WTC11 (cell line): ENCODE measurements at regions not wholly inside any gene's neighbourhood (a gene's known extent, or its start where the extent isn't known, plus 50 kb on each side); places are given as distances from the start of the nearest gene placed in this dataset.

ENCODE experiments used
- ATAC-seq: fragments of 200-7000 bp; cut with Tn5 transposase; 2 replicates; pipeline ENCODE4 v1.10.0; 2021; ENCODE audit warnings: mild to moderate bottlenecking, moderate library complexity
- CTCF ChIA-PET: fragments of 300-600 bp; sonication (Branson Sonifier 250); formaldehyde crosslinking; loops from one replicate; lab custom pipeline; 2021; ENCODE audit warnings: antibody characterized with exemption; lab: Charles Lee
- POLR2A ChIA-PET: fragments of 350-600 bp; sonication (Branson Sonifier 250); formaldehyde crosslinking; loops from one replicate; lab custom pipeline; 2021; ENCODE audit warnings: antibody characterized with exemption; lab: Charles Lee
- DNase-seq: peaks from one replicate; pipeline ENCODE4 v3.0.0; 2021; ENCODE audit warnings: low spot score
- H3K27ac Mint-ChIP-seq: 2 replicates; pipeline ENCODE4 v1.8.0; 2021; ENCODE audit warnings: mixed read lengths
- H3K27me3 Mint-ChIP-seq: 2 replicates; pipeline ENCODE4 v1.8.0; 2021; ENCODE audit warnings: low read depth, mild to moderate bottlenecking, moderate library complexity, mixed read lengths
- H3K36me3 Mint-ChIP-seq: 2 replicates; pipeline ENCODE4 v1.8.0; 2021; ENCODE audit warnings: mixed read lengths
- H3K4me1 Mint-ChIP-seq: 2 replicates; pipeline ENCODE4 v1.8.0; 2022; ENCODE audit warnings: mixed read lengths
- H3K4me3 Mint-ChIP-seq: 2 replicates; pipeline ENCODE4 v1.8.0; 2021; ENCODE audit warnings: mild to moderate bottlenecking, moderate library complexity, mixed read lengths
- H3K9me3 Mint-ChIP-seq: 2 replicates; pipeline ENCODE4 v1.8.0; 2021; ENCODE audit warnings: mixed read lengths
- ESRRA ChIP-seq: sonication (generic); formaldehyde crosslinking; IDR thresholded peaks from 2 replicates; pipeline ENCODE4 v1.8.1; 2022; ENCODE audit warnings: mild to moderate bottlenecking, missing genetic modification reagents, borderline replicate concordance
- FOXP1 ChIP-seq: sonication (generic); formaldehyde crosslinking; IDR thresholded peaks from 2 replicates; pipeline ENCODE4 v1.8.0; 2022; ENCODE audit warnings: missing genetic modification reagents, mild to moderate bottlenecking, moderate library complexity, borderline replicate concordance
- MXD4 ChIP-seq: fragments of 250-450 bp; sonication (Bioruptor Pico); IDR thresholded peaks from 2 replicates; pipeline ENCODE4 v1.8.0; 2021; ENCODE audit warnings: mild to moderate bottlenecking, moderate library complexity, borderline replicate concordance
- SP1 ChIP-seq: sonication (generic); formaldehyde crosslinking; conservative IDR thresholded peaks from 2 replicates; pipeline ENCODE4 v1.8.1; 2022; ENCODE audit warnings: missing genetic modification reagents
- TF ChIP-seq, protein P1 (sequence below): fragments of 250-450 bp; sonication (Bioruptor Pico); IDR thresholded peaks from 2 replicates; pipeline ENCODE4 v1.9.0; 2021; ENCODE audit warnings: mild to moderate bottlenecking, borderline replicate concordance
- TF ChIP-seq, protein P2 (sequence below): sonication (generic); formaldehyde crosslinking; IDR thresholded peaks from 2 replicates; pipeline ENCODE4 v1.8.0; 2022; ENCODE audit warnings: mild to moderate bottlenecking, missing genetic modification reagents
- TF ChIP-seq, protein P3 (sequence below): sonication (generic); formaldehyde crosslinking; IDR thresholded peaks from 2 replicates; pipeline ENCODE4 v1.8.1; 2023; ENCODE audit warnings: mild to moderate bottlenecking, missing genetic modification reagents, moderate library complexity
- TF ChIP-seq, protein P4 (sequence below): sonication (generic); formaldehyde crosslinking; conservative IDR thresholded peaks from 2 replicates; pipeline ENCODE4 v1.8.1; 2023; ENCODE audit warnings: mild to moderate bottlenecking, low read depth, missing genetic modification reagents, moderate library complexity
- TF ChIP-seq, protein P5 (sequence below): sonication (generic); formaldehyde crosslinking; IDR thresholded peaks from 2 replicates; pipeline ENCODE4 v1.8.0; 2022; ENCODE audit warnings: mild to moderate bottlenecking, missing genetic modification reagents
- TF ChIP-seq, protein P6 (sequence below): sonication (generic); formaldehyde crosslinking; IDR thresholded peaks from 2 replicates; pipeline ENCODE4 v1.8.0; 2023; ENCODE audit warnings: mild to moderate bottlenecking, missing genetic modification reagents
- TF ChIP-seq, protein P7 (sequence below): fragments of 250-450 bp; sonication (Bioruptor Pico); IDR thresholded peaks from 2 replicates; pipeline ENCODE4 v1.8.0; 2021; ENCODE audit warnings: mild to moderate bottlenecking
- TF ChIP-seq, protein P8 (sequence below): fragments of 250-450 bp; sonication (Bioruptor Pico); IDR thresholded peaks from 2 replicates; pipeline ENCODE4 v1.9.0; 2021; ENCODE audit warnings: mild to moderate bottlenecking
- TF ChIP-seq, protein P9 (sequence below): fragments of 250-450 bp; sonication (Bioruptor Pico); IDR thresholded peaks from 2 replicates; pipeline ENCODE4 v2.1.2; 2022; ENCODE audit warnings: mild to moderate bottlenecking, moderate library complexity

DNA sequence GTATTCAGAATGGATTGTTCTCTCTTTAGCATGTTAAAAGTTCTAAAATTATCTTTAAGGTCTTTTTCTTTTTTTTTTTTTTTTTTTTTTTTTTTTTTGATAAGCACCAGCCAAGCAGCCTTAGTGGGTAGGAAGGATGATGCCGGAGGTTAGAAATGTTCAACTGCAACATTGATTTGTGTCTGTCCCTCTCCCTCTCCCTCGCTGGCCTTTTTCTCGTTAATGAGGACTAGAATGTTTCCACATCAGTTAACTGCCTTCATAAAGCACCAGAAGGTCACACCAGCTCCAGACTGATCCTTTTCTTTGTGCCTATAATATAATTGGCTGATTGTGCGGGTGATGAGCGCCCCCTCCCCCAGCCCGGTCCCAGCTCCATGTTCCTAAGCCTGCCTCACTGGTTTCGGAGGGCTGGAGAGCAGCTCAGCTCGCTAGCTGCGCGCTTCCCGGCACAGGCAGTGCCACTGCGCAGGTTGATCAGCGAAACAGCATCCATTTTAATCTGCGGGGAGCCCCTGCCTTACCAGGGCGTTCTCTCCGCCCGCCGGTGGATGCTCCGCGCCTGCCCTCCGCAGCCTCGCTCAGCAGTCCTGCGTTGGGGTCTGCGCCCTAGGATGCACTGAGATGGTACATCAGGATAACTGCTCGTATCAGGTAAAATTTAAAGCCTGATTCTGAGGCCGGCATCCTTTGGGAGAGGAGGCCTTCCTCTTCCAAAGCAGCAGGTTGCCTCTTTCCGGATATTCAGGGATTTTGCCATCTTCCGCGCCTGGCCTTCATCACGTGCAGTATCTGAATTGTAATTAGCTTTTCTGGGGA lies 148.9 kb upstream of the IL12A start, which contains the start of gene SCHIP1 (continued):
- TF ChIP-seq, protein P1, sequence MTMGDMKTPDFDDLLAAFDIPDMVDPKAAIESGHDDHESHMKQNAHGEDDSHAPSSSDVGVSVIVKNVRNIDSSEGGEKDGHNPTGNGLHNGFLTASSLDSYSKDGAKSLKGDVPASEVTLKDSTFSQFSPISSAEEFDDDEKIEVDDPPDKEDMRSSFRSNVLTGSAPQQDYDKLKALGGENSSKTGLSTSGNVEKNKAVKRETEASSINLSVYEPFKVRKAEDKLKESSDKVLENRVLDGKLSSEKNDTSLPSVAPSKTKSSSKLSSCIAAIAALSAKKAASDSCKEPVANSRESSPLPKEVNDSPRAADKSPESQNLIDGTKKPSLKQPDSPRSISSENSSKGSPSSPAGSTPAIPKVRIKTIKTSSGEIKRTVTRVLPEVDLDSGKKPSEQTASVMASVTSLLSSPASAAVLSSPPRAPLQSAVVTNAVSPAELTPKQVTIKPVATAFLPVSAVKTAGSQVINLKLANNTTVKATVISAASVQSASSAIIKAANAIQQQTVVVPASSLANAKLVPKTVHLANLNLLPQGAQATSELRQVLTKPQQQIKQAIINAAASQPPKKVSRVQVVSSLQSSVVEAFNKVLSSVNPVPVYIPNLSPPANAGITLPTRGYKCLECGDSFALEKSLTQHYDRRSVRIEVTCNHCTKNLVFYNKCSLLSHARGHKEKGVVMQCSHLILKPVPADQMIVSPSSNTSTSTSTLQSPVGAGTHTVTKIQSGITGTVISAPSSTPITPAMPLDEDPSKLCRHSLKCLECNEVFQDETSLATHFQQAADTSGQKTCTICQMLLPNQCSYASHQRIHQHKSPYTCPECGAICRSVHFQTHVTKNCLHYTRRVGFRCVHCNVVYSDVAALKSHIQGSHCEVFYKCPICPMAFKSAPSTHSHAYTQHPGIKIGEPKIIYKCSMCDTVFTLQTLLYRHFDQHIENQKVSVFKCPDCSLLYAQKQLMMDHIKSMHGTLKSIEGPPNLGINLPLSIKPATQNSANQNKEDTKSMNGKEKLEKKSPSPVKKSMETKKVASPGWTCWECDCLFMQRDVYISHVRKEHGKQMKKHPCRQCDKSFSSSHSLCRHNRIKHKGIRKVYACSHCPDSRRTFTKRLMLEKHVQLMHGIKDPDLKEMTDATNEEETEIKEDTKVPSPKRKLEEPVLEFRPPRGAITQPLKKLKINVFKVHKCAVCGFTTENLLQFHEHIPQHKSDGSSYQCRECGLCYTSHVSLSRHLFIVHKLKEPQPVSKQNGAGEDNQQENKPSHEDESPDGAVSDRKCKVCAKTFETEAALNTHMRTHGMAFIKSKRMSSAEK = no peak
- TF ChIP-seq, protein P2, sequence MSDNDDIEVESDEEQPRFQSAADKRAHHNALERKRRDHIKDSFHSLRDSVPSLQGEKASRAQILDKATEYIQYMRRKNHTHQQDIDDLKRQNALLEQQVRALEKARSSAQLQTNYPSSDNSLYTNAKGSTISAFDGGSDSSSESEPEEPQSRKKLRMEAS (CRISPR knock-in tag) = peak; percentile 61; the same call in 1 of the 2 replicates
- peak; percentile 39; the same call in 1 of the 2 replicates for TF ChIP-seq SP1 (CRISPR knock-in tag)
- TF ChIP-seq MXD4 (CRISPR knock-in tag) = no peak
- TF ChIP-seq, protein P3, sequence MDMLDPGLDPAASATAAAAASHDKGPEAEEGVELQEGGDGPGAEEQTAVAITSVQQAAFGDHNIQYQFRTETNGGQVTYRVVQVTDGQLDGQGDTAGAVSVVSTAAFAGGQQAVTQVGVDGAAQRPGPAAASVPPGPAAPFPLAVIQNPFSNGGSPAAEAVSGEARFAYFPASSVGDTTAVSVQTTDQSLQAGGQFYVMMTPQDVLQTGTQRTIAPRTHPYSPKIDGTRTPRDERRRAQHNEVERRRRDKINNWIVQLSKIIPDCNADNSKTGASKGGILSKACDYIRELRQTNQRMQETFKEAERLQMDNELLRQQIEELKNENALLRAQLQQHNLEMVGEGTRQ (CRISPR knock-in tag) = peak; percentile 58
- TF ChIP-seq, protein P4, sequence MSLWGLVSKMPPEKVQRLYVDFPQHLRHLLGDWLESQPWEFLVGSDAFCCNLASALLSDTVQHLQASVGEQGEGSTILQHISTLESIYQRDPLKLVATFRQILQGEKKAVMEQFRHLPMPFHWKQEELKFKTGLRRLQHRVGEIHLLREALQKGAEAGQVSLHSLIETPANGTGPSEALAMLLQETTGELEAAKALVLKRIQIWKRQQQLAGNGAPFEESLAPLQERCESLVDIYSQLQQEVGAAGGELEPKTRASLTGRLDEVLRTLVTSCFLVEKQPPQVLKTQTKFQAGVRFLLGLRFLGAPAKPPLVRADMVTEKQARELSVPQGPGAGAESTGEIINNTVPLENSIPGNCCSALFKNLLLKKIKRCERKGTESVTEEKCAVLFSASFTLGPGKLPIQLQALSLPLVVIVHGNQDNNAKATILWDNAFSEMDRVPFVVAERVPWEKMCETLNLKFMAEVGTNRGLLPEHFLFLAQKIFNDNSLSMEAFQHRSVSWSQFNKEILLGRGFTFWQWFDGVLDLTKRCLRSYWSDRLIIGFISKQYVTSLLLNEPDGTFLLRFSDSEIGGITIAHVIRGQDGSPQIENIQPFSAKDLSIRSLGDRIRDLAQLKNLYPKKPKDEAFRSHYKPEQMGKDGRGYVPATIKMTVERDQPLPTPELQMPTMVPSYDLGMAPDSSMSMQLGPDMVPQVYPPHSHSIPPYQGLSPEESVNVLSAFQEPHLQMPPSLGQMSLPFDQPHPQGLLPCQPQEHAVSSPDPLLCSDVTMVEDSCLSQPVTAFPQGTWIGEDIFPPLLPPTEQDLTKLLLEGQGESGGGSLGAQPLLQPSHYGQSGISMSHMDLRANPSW (CRISPR knock-in tag) = 0 out of 2 replicates have a peak, but pooled peaks have one; percentile 28
- TF ChIP-seq, protein P5, sequence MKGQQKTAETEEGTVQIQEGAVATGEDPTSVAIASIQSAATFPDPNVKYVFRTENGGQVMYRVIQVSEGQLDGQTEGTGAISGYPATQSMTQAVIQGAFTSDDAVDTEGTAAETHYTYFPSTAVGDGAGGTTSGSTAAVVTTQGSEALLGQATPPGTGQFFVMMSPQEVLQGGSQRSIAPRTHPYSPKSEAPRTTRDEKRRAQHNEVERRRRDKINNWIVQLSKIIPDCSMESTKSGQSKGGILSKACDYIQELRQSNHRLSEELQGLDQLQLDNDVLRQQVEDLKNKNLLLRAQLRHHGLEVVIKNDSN (CRISPR knock-in tag) = peak; percentile 65; the same call in 1 of the 2 replicates
- TF ChIP-seq, protein P6, sequence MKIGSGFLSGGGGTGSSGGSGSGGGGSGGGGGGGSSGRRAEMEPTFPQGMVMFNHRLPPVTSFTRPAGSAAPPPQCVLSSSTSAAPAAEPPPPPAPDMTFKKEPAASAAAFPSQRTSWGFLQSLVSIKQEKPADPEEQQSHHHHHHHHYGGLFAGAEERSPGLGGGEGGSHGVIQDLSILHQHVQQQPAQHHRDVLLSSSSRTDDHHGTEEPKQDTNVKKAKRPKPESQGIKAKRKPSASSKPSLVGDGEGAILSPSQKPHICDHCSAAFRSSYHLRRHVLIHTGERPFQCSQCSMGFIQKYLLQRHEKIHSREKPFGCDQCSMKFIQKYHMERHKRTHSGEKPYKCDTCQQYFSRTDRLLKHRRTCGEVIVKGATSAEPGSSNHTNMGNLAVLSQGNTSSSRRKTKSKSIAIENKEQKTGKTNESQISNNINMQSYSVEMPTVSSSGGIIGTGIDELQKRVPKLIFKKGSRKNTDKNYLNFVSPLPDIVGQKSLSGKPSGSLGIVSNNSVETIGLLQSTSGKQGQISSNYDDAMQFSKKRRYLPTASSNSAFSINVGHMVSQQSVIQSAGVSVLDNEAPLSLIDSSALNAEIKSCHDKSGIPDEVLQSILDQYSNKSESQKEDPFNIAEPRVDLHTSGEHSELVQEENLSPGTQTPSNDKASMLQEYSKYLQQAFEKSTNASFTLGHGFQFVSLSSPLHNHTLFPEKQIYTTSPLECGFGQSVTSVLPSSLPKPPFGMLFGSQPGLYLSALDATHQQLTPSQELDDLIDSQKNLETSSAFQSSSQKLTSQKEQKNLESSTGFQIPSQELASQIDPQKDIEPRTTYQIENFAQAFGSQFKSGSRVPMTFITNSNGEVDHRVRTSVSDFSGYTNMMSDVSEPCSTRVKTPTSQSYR (CRISPR knock-in tag) = peak; percentile 20; the same call in 1 of the 2 replicates
- 0 out of 2 replicates have a peak, but pooled peaks have one; percentile 28 for TF ChIP-seq ESRRA (CRISPR knock-in tag)
- TF ChIP-seq FOXP1 (CRISPR knock-in tag) = peak; percentile 39; the same call in 1 of the 2 replicates

DNA sequence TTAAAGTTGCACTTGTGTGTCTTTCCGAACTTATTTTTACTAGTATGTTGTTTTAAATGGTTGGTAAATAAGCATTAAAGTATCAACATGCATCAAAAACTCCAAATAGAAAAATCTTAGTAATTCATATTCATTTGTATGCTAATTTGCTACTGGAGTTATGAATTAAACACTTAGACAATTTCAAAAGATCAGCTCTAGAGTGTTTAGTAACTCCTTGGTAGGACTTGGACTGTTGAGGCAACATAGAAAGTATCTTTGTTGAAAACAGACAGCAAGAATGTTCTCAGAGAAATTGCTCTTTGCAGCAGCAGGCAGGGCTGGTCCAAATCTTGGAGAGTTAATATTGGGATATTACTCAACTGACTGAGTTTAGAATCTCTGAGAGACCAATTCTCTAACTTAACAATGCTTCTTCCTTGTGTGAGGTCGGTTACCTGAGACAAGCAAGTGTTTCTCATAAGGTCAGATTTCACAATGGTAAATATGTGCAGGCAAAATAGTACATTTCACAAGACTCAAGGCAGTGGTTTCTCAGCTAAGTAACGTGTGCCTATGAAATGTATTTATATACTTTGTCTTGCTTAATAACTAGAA lies 147.8 kb upstream of the IL12A start:
- H3K4me3 Mint-ChIP-seq = peak overlapping the region; percentile 73
- no peaks in the 10 kb centered on the region for H3K36me3 Mint-ChIP-seq
- H3K27me3 Mint-ChIP-seq = no peaks in the 10 kb centered on the region
- DNase-seq = no peak
- no peak for ATAC-seq
- ChIA-PET CTCF (interaction anchor here (1.2 to 1.6 kb wide), 3 partner anchors 12 to 142 kb away, joined by 4 to 5 read pairs (median 4); no protein-coding TSS in a partner anchor), POLR2A (interaction anchor here (1.4 kb wide), 1 partner anchor 610 kb away, joined by 3 read pairs; no protein-coding TSS in a partner anchor)
- no peak overlapping the region for H3K27ac Mint-ChIP-seq
- H3K4me1 Mint-ChIP-seq = peaks cover 46% of the 10 kb centered on the region
- H3K9me3 Mint-ChIP-seq = no peaks in the 10 kb centered on the region
- TF ChIP-seq, protein P7, sequence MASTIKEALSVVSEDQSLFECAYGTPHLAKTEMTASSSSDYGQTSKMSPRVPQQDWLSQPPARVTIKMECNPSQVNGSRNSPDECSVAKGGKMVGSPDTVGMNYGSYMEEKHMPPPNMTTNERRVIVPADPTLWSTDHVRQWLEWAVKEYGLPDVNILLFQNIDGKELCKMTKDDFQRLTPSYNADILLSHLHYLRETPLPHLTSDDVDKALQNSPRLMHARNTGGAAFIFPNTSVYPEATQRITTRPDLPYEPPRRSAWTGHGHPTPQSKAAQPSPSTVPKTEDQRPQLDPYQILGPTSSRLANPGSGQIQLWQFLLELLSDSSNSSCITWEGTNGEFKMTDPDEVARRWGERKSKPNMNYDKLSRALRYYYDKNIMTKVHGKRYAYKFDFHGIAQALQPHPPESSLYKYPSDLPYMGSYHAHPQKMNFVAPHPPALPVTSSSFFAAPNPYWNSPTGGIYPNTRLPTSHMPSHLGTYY (CRISPR knock-in tag) = no peak
- TF ChIP-seq, protein P8, sequence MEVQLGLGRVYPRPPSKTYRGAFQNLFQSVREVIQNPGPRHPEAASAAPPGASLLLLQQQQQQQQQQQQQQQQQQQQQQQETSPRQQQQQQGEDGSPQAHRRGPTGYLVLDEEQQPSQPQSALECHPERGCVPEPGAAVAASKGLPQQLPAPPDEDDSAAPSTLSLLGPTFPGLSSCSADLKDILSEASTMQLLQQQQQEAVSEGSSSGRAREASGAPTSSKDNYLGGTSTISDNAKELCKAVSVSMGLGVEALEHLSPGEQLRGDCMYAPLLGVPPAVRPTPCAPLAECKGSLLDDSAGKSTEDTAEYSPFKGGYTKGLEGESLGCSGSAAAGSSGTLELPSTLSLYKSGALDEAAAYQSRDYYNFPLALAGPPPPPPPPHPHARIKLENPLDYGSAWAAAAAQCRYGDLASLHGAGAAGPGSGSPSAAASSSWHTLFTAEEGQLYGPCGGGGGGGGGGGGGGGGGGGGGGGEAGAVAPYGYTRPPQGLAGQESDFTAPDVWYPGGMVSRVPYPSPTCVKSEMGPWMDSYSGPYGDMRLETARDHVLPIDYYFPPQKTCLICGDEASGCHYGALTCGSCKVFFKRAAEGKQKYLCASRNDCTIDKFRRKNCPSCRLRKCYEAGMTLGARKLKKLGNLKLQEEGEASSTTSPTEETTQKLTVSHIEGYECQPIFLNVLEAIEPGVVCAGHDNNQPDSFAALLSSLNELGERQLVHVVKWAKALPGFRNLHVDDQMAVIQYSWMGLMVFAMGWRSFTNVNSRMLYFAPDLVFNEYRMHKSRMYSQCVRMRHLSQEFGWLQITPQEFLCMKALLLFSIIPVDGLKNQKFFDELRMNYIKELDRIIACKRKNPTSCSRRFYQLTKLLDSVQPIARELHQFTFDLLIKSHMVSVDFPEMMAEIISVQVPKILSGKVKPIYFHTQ (CRISPR knock-in tag) = no peak
- TF ChIP-seq, protein P9, sequence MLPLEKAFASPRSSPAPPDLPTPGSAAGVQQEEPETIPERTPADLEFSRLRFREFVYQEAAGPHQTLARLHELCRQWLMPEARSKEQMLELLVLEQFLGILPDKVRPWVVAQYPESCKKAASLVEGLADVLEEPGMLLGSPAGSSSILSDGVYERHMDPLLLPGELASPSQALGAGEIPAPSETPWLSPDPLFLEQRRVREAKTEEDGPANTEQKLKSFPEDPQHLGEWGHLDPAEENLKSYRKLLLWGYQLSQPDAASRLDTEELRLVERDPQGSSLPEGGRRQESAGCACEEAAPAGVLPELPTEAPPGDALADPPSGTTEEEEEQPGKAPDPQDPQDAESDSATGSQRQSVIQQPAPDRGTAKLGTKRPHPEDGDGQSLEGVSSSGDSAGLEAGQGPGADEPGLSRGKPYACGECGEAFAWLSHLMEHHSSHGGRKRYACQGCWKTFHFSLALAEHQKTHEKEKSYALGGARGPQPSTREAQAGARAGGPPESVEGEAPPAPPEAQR (CRISPR knock-in tag) = no peak
